ENCODE measurements at regions not wholly inside any gene's neighbourhood (a gene's known extent, or its start where the extent isn't known, plus 50 kb on each side); places are given as distances from the start of the nearest gene placed in this dataset.

DNA sequence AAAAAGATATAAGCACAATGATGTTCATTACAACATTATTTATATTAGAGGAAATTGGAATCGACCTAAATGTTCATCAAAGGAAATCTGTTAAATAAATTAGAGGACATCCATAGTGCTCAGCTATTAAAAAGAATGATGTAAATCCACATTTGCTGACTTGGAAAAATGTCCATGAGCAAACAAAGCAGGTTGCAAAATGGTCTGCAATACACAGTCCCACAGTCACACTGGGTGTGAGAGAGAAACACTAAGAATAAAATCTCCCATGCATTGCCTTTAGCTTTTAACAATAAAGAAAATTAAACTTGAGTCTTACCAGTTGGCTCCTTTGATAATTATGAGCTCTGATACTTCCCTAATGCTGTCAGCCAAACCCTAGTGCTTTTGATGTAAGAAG lies 811.1 kb upstream of the SALL3 start:
- DNase-seq = no peak

DNA sequence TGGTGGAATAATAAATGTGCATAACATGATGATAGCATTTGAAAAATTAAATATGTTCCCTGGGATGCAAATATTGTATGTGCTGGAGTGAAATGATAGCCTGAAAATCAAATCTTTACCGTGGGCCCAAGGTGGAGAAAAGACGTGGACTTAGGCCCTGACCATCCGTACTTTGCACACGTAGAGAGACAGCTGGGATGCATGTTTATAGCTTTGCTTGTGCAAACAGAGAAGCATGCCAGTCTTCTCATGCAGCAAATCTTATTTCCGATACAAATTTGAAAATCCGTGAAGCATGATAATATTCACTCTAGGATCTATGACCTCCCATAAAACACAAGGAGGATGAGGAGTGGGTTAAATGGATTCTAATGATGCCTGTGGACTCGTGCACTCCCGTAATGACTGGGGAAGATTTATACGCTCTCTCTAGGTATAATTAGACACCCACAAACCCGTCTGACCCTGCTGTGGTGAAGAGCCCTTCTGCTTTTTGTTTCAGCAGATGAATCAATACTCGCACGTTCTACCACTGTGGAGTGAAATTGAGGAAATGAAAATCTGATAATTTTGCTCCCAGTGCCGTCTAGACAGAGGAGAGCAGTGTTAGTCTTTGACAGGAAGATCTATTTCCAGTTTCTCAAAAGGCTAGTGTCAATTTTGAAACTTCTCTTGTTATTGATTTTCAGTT lies 810.3 kb upstream of the SALL3 start:
- DNase-seq = no peak

DNA sequence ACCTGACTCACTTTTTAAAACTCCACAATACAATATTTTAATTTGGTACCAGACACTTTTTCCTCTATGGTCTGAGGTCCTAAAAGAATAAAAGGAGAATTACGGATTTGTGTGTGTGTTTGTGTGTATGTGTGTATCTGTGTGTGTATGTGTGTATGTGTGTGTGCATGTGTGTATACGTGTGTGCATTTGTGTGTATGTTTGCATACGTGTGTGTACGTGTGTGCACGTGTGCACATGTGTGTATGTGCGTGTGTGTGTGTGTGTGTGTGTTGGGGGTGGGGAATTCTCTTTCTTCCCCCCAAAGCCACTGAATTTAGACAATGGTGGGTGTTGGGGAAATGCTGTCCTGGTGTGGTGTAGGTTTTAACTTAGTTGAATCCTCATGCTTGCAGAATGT lies 807.7 kb upstream of the SALL3 start:
- DNase-seq = no peak

DNA sequence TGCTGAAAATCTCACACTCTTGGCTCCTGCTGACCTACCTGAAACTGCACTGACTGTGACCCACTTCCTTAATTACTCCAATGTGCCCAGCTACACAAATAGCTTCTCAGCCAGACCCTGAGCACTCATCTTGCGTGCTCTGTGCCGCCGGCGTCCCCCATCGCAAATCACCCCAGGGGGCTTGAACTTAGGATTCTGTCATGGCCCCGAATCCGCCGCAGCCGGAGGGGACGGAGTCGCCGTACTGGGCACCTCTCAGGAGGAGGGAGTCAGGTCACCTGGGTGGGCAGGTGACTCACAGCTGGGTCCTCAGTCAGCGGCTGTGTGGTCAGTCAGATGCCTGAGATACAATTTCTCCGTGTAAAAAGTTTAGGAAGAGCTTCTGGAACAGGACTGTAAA lies 804.9 kb upstream of the SALL3 start:
- DNase-seq = no peak

DNA sequence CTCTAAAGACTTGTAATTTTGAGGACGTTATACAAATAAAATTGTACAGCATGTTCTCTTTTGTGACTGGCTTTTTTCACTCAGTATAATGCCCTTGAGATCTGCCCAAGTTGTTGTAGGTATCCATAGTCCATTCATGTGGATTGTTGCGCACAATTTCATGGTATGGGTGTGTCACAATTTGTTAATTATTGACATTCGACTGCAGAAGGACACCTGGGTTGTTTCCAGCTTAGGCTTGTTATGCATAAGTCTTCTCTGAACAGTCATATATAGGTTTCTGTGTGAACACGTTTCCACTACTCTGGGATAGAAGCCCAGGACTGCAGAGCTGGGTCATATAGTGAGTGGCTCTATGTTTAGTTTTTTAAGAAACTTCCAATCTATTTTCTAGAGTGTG lies 800.8 kb upstream of the SALL3 start:
- DNase-seq = no peak

DNA sequence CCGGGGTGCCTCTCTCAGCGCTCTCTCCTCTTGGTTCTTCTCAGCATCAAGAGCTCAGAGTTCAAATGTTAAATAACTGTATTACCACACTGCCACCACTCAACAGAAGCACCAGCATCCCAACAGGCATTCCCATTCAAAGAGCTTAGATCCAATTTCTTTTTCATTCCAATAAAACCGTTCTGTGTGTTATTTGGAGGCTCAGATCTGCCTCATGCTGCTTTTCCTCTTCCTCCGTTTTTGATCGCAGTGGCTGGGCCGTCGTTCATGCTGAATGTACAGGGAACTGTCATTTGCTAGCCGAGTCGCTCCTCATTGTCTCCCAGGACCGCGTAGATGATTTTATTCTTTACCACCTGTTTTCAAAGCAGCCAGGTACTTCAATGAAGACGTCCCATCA lies 798.9 kb upstream of the SALL3 start:
- DNase-seq = no peak

DNA sequence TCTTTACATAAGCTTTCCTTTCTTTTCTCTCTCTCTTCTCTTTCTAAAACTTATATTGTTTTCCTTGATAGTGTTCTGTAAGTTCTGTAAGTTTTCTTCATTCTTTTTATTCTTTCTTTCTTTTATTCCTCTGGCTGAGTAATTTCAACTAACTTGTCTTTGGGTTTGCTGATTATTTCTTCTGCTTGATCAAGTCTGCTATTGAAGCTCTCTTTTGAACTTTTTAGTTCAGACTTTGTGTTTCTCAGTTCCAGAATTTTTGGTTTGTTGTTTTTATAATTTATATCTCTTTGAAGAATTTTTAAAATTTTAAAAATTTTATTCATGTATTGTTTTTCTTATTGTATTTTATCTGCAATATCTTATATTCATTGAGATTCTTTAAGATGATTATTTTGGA lies 795.8 kb upstream of the SALL3 start:
- no peak for DNase-seq

DNA sequence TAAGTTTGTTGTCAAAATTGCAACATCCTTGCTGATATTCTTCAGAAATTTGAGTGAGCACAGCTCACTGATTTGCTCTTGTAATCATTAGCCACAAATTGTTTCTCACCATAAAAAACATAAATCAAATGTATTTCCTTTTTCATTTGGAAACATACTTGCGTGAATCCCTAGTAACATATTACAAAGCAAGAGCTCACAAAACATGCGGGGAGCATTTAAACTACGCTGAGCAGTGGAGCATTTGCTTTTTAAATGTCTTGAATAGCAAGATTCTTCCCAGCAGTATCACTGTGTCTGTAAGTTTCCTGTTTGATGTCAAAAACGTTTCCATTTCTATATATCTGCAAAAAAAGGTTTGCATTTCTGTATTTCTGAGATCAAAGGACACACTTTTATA lies 788.3 kb upstream of the SALL3 start:
- no peak for DNase-seq

DNA sequence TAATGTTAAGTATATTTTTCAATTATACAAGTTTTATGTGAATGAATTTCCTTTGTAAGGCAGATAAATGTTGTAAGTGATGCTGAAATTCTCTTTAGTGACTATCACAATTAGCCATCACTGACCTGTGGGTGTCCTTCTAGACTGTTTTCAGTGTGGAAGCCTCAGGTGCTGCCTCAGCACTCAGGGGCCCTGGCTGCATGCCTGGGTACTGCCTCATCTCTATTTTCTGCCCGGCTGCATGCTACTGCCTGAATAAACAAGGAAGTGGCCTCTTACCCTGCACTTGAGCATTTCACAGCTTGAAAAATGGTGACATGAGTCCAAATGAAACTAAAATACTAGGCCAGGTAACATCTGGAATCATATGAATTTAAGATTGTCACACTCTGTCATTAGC lies 787.6 kb upstream of the SALL3 start:
- no peak for DNase-seq

DNA sequence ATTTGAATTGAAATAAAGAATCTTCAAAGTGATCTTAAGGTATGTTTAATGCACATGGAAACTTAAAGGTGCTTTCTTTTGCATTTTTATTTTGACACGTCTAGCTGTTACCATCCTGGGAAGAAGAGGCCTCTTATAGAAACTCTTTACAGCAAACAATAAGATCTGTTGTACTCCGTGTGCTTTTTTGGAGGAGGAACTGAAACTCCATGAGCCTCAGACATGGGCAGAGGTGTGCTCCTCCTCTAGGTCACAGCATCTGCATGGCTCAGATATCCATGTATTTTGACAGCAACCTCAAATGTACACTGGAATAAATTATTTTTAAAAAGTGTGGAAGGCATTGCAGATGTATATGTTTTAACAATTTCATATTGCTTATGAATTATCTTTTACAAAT lies 783.3 kb upstream of the SALL3 start:
- DNase-seq = no peak

DNA sequence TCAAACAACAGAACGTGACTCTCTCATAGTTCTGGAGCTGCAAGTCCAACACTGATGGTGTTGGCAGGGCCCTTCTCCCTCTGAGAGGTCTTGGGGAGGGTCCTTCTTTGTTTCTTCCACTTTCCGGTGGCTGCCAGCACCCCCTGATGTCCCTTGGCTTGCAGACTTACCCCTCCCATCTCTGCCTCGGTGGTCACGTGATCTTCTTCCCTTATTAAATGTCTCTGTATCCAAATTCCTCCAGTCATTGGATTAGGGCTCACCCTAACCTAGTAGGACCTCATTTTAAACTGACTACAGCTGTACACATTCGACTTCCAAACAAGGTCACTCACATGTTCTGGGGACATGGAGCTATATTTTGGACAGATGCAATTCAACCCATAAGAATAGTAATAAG lies 780.6 kb upstream of the SALL3 start:
- no peak for DNase-seq

DNA sequence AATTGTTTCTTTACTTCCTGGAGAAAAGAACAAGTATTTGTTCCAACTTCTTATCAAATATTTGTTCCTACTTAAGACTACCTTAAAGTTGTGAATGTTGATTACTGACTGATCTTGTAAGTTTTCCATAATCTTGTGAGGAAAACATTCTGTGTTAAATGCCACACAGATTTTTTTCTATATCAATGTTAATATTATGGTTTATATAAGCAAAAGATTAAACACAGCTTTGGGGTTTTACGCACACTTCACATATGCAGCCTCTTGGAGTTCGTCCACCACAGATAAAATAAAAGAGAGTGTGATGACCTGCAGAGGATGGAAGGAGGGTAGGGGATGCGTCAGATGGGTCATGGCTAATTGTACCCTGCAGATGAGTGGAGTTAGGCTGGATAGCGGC lies 780.0 kb upstream of the SALL3 start:
- no peak for DNase-seq

DNA sequence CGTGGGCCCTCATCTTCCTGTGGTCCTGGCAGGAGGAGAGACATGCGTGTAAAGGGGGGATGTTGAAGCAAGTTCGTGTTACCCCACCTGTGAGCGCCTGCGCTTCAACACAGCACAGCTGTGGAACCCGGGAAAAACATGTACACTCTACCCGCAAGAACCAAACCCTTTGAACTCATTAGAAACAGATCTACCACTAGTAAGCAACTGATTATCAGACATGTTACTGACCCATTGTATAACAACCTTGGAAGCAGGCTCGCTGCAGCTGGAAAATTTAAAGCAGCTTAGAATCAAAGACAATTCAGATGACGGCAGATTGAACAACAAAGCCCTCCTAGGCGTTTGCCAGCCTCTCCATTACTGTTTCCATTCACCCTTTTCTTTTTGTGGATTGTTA lies 771.7 kb upstream of the SALL3 start:
- DNase-seq = no peak

DNA sequence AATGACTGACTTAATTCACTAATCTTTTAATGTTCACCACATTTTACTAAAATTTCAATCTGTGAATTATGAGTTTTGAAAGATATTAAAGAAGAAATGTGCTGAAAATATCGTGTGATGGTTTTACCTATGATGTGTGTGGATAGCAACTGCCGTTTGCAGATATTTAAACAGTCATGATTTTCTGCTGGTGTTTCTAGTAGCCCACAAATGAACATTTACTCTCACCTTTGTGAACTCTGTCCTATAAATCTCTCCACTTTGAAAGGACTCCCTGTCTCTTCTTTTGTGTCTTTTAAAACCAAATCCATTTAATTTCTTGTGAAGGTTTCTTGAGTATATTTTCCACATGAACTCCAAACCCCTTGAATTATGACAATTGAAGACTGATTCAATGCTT lies 771.2 kb upstream of the SALL3 start:
- DNase-seq = no peak

DNA sequence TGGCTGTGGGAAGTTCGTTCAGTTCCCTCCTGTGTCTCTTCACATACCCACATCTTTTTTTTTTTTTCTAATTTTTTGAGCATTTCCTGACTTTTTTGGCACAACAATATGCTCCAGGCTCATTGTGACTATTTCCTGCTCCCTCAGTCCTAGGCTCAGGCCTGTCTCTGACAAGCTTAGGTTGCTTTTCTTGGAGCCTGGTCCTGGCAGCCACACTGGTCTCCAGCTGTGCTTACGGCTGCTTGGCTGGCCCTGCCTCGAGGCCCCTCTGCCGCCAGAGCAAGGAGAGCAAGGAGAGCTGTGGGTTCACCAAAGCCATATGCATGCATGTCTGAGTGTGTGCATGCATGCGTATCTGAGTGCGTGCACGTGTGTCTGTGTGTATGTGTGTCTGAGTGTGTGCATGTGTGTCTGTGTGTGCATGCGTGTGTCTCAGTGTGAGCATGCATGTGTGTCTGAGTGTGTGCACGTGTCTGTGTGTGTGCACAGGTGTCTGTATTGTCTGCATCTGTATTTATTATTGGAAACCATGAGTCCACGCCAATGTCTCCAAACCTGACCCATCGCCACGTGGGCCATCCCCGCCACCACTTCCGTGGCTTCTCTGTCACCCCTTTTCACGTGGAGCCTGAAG lies 766.1 kb upstream of the SALL3 start:
- no peak for DNase-seq

DNA sequence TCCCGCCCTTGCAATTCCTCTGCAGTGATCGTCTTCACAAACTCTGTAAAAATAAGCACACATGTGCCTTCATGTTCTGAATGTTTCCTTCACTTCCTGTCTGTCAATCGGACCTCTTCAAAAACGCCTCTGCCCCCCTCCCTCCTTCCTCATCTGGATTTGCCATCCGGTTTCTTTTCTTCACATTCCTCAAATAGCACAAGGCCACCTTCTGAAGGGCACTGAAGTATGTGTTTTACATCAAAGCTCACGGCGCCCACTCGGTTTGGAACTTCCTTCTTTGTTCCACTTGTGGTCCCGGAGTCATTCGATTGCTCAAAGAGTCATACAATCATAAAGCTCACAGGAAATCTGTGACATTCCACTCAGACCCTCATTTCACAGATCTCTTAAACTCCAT lies 758.1 kb upstream of the SALL3 start:
- DNase-seq = no peak

DNA sequence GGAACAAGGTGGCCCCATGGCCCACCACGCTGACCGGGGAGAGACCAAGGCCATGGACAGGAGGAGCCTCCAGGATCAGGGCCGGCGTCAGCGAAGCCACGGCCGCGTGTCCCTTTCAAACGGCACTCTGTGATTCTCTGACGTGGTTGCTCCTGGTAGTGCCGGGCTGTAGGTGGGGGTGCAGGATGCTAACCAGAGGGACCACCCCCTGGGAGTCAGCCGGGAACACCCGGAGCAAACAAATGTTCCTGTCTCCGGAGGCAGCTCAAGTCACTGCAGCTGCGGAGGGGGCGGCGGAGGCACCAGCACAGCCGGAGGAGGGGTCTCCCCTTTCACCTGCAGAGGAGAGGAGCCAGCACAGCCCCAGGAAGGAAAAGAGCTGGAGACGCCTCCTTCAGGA lies 750.6 kb upstream of the SALL3 start:
- no peak for DNase-seq

DNA sequence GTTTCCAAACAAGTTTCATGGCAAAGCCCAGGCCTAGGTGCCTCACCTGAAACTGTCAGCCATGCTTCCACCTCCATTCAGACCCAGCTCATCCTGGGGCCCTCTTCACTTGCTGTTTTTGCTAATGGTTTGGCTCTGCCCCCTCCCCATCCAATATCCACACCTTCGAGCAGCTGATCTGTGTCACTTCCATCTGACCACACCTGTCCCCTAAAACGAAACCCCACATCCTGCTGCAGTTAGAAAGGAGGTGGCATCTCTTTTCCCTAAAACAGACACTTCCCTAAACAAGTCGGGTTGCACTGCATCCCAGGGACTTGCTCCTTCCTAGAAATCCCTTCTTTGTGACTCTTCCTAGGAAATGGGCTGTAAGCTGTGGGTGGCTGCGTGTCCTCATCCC lies 748.7 kb upstream of the SALL3 start:
- DNase-seq = no peak

DNA sequence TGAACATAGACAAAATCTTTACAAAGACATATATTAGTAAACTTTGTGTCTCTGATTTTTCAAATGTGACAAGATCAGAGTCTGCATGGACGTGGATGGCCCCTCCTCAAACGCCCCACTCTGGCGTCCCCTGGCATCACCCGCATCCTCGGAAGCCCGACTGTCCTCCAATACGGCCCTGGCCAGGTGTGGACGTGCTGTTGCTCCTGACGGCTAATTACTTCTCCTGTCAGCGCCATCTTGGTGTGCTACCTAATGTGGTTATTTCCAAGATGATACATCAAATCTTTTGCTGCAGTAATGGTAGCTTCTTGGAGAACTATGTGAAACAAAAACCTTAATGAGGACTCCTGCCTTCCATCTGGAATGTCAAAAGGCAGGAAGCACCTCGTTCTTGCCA lies 747.4 kb upstream of the SALL3 start:
- no peak for DNase-seq

DNA sequence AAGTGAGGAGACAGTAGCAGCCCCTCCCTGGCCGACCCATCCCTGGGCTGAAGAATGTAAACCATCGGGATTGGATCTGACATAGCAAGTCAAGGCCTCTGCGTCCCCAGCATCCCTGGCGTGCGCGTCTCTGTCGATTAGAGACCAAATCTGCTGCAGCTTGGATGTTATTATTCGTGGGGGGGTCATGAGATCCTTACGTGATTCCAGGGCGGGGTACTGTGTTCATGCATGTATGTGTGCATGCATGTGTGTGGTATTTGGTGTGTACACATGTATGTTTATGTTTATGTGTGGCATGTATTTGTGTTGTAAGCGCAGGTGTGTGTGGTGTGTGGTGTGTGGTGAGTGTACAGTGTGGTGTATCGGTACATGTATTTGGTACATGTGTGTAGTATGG lies 741.8 kb upstream of the SALL3 start:
- DNase-seq = no peak

DNA sequence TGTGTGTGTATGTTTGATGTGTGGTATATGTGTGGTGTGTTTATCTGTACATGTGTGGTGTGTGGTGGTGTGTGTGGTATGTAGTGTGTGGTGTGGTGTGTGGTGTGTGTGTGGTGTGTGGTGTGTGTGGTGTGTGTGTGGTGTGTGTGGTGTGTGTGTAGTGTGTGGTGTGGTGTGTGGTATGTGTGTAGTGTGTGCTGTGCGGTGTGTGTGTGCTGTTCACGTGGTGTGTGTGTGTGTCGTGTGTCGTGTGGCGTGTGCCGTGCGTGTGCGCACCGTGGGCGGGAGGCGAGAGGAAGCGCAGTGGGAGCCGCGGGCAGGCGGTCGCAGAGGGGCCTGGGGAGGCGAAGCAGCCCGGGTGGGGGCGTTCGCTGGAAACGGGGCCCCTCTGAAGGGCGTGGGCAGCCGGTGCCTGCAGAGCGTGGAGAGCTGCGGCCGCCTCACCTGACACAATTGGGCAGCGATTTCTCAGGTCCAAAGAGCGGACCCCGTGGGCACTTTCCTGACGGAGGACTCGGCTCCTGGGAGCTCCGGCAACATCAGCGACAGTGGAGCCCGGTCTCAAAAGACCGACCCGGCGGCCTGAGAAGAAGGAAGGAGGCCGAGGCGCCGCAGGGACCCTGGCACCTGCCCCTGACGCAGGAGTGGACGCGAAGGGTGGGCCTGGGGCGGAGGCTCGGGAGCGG lies 741.1 kb upstream of the SALL3 start:
- no peak for DNase-seq

DNA sequence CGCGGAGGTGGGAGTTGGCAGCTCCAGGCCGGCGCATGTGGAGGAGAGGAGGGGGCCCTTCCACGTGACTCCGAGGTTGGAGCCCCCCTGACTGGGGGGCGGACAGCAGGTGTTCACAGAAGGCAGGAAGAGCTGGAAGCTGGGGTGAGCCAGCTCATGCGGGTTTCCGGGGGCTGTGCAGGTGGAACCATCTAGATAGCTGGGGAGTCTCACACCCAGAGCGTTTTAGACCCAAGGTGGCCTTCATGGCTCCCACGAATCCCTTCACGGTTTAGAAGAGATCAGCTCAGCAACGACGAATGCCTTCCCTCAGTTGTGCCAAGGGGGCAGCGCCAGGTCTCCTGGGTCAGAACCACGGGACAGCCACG lies 740.5 kb upstream of the SALL3 start:
- DNase-seq = no peak

DNA sequence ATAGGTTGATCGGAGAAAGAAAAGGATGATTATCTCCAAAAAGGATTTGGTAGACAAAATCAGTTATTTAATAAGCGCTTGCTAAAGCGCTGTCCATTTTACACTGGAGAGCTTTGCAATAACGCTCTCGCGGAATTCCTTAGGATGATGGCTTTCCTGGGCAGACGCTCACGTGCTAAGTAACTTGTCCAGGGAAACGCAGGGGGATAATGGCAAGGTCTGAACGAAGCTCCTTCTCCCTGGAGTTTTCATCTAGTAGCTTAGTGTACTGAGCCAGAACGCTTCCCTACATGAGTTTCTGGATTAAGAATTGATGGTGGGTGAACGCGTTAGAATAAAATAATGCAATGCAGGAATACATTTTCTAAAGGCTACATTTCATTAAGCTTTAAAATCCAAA lies 739.5 kb upstream of the SALL3 start:
- DNase-seq = no peak

DNA sequence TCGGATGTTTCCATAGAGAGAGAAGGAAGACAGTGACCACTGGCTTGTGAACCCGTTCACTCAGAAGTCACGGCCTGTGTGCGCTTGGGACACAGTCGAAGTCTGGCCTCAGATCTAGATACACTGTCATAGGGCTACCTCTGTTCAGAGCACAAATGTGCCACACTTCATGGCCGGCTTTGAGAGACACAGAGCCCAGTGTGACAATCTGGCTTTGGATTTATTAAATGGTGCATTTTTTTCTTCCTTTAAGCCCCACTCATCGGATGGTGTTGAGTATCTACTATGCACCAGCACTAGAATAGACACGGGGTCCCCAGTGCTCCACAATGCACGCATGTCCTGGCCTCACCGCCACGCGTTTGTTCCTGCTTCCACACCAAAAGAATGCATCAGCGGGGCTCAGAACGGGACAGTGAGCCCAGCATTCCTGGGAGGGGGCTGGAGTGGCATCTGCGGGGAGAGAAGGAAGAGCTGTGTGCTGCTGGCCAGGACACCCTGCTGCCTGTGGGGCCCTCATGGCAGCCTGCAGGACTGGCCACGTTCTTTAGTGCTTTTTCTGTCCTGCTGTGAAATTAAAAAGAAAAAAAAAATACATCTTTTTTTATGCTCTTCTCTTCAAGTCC lies 738.9 kb upstream of the SALL3 start:
- DNase-seq = no peak

Measured in NCI-H2171 treated with DMSO at 0.1 percent for 48 hours (cell line).